ENCODE measurements at regions not wholly inside any gene's neighbourhood (a gene's known extent, or its start where the extent isn't known, plus 50 kb on each side); places are given as distances from the start of the nearest gene placed in this dataset.

- TF ChIP-seq EZH2phosphoT487 (IDR thresholded peaks at IDR 0.05; ENCODE audit: low read depth), result no peak
- TF ChIP-seq CTCF (IDR thresholded peaks at IDR 0.05; ENCODE audit: low read depth, low read length), result no peak
- no peaks in the 10 kb centered on the region for H3K79me2 ChIP-seq (ENCODE audit: low read length)
- H3K4me1 ChIP-seq (ENCODE audit: low read length), result no peaks in the 10 kb centered on the region
- no peak overlapping the region for H3K4me3 ChIP-seq (ENCODE audit: low read length)
- no peak overlapping the region for H3K27ac ChIP-seq (ENCODE audit: low read length)
- no peak overlapping the region for H3K4me2 ChIP-seq (ENCODE audit: low read length)
- no peaks in the 10 kb centered on the region for H3K36me3 ChIP-seq (replicated peaks; ENCODE audit: low read depth, low read length)
- no peaks in the 10 kb centered on the region for H3K9me3 ChIP-seq (ENCODE audit: insufficient read depth, low read length)
- no peak overlapping the region for H3K9ac ChIP-seq (ENCODE audit: low read length)
- no peaks in the 10 kb centered on the region for H4K20me1 ChIP-seq (ENCODE audit: insufficient read depth, low read length)
- H3K27me3 ChIP-seq (ENCODE audit: low read depth, low read length), result no peaks in the 10 kb centered on the region
- no peak overlapping the region for H2AFZ ChIP-seq (ENCODE audit: low read depth, low read length)
Measured at GRCh38 chr3:102163039-102163817, 271.6 kb upstream of the ZPLD1 start.

- H3K9ac ChIP-seq (ENCODE audit: low read length), result no peak overlapping the region
- no peaks in the 10 kb centered on the region for H3K79me2 ChIP-seq (ENCODE audit: low read length)
- H3K36me3 ChIP-seq (replicated peaks; ENCODE audit: low read depth, low read length), result no peaks in the 10 kb centered on the region
- H3K4me2 ChIP-seq (ENCODE audit: low read length), result no peak overlapping the region
- H3K4me1 ChIP-seq (ENCODE audit: low read length), result no peaks in the 10 kb centered on the region
- H4K20me1 ChIP-seq (ENCODE audit: insufficient read depth, low read length), result no peaks in the 10 kb centered on the region
- TF ChIP-seq CTCF (IDR thresholded peaks at IDR 0.05; ENCODE audit: low read depth, low read length) (no peak), EZH2phosphoT487 (IDR thresholded peaks at IDR 0.05; ENCODE audit: low read depth) (no peak)
- H2AFZ ChIP-seq (ENCODE audit: low read depth, low read length), result no peak overlapping the region
- H3K27ac ChIP-seq (ENCODE audit: low read length), result no peak overlapping the region
- no peaks in the 10 kb centered on the region for H3K9me3 ChIP-seq (ENCODE audit: insufficient read depth, low read length)
- no peaks in the 10 kb centered on the region for H3K27me3 ChIP-seq (ENCODE audit: low read depth, low read length)
- no peak overlapping the region for H3K4me3 ChIP-seq (ENCODE audit: low read length)
Measured at GRCh38 chr3:102163818-102164154, 271.0 kb upstream of the ZPLD1 start.

- Histone ChIP-seq H2AFZ (ENCODE audit: low read depth, low read length) (no peak overlapping the region), H3K4me2 (ENCODE audit: low read length) (no peak overlapping the region), H3K79me2 (ENCODE audit: low read length) (no peaks in the 10 kb centered on the region), H3K9ac (ENCODE audit: low read length) (no peak overlapping the region), H3K36me3 (replicated peaks; ENCODE audit: low read depth, low read length) (no peaks in the 10 kb centered on the region), H3K9me3 (ENCODE audit: insufficient read depth, low read length) (no peaks in the 10 kb centered on the region), H3K27ac (ENCODE audit: low read length) (no peak overlapping the region), H3K4me1 (ENCODE audit: low read length) (no peaks in the 10 kb centered on the region), H3K4me3 (ENCODE audit: low read length) (no peak overlapping the region), H3K27me3 (ENCODE audit: low read depth, low read length) (no peaks in the 10 kb centered on the region), H4K20me1 (ENCODE audit: insufficient read depth, low read length) (no peaks in the 10 kb centered on the region)
- TF ChIP-seq CTCF (IDR thresholded peaks at IDR 0.05; ENCODE audit: low read depth, low read length) (no peak), EZH2phosphoT487 (IDR thresholded peaks at IDR 0.05; ENCODE audit: low read depth) (no peak)
Measured at GRCh38 chr3:102165367-102165766, 269.4 kb upstream of the ZPLD1 start.

GRCh38 chr3:102169915-102170479 lies 264.8 kb upstream of the ZPLD1 start:
- no peaks in the 10 kb centered on the region for H3K27me3 ChIP-seq (ENCODE audit: low read depth, low read length)
- no peak overlapping the region for H3K9ac ChIP-seq (ENCODE audit: low read length)
- H4K20me1 ChIP-seq (ENCODE audit: insufficient read depth, low read length), result no peaks in the 10 kb centered on the region
- H2AFZ ChIP-seq (ENCODE audit: low read depth, low read length), result no peak overlapping the region
- no peak overlapping the region for H3K4me3 ChIP-seq (ENCODE audit: low read length)
- H3K79me2 ChIP-seq (ENCODE audit: low read length), result no peaks in the 10 kb centered on the region
- no peak overlapping the region for H3K27ac ChIP-seq (ENCODE audit: low read length)
- no peaks in the 10 kb centered on the region for H3K4me1 ChIP-seq (ENCODE audit: low read length)
- H3K9me3 ChIP-seq (ENCODE audit: insufficient read depth, low read length), result no peaks in the 10 kb centered on the region
- no peak overlapping the region for H3K4me2 ChIP-seq (ENCODE audit: low read length)
- H3K36me3 ChIP-seq (replicated peaks; ENCODE audit: low read depth, low read length), result no peaks in the 10 kb centered on the region
- TF ChIP-seq CTCF (IDR thresholded peaks at IDR 0.05; ENCODE audit: low read depth, low read length), result no peak
- TF ChIP-seq EZH2phosphoT487 (IDR thresholded peaks at IDR 0.05; ENCODE audit: low read depth), result no peak
